NT2/D1 (cell line): ENCODE measurements at regions not wholly inside any gene's neighbourhood (a gene's known extent, or its start where the extent isn't known, plus 50 kb on each side); places are given as distances from the start of the nearest gene placed in this dataset.
"Not testable (repeated sequence)": the region's sequence is repeated elsewhere in the genome, so short reads cannot be mapped to it uniquely, and the experiment has no call there.

Experiments used
- DNase-seq: peaks from one replicate; pipeline ENCODE4 v3.0.0-alpha.2; 2011; ENCODE audit warnings: low read depth, low spot score
- H3K27me3 ChIP-seq: 2 replicates; pipeline ENCODE4 v1.6.0; 2011; ENCODE audit warnings: mild to moderate bottlenecking; ENCODE audit not compliant: insufficient read length, insufficient read depth
- H3K36me3 ChIP-seq: 2 replicates; pipeline ENCODE4 v1.6.1; 2011; ENCODE audit warnings: mild to moderate bottlenecking, low read length, mixed read lengths; ENCODE audit not compliant: insufficient read depth, insufficient read length
- H3K4me1 ChIP-seq: 2 replicates; pipeline ENCODE4 v1.5.1; 2011; ENCODE audit not compliant: insufficient read depth, insufficient read length
- H3K4me3 ChIP-seq: 2 replicates; pipeline ENCODE4 v1.5.1; 2011; ENCODE audit warnings: low read depth; ENCODE audit not compliant: insufficient read length
- H3K9ac ChIP-seq: 2 replicates; pipeline ENCODE4 v1.6.0; 2011; ENCODE audit warnings: low read depth; ENCODE audit not compliant: insufficient read length
- H3K9me3 ChIP-seq: 2 replicates; pipeline ENCODE4 v1.5.1; 2011; ENCODE audit warnings: mild to moderate bottlenecking, low read length; ENCODE audit not compliant: insufficient read depth
- SUZ12 ChIP-seq: IDR thresholded peaks from 2 replicates; pipeline ENCODE4 v1.6.1; 2011; ENCODE audit not compliant: insufficient read length, insufficient read depth; ENCODE audit errors: extremely low read depth
- YY1 ChIP-seq: IDR thresholded peaks from 2 replicates; pipeline ENCODE4 v1.6.1; 2011; ENCODE audit not compliant: insufficient read length, insufficient read depth
- ZNF274 ChIP-seq: IDR thresholded peaks from 2 replicates; pipeline ENCODE4 v1.6.1; 2011; ENCODE audit warnings: mild to moderate bottlenecking, low read depth, low read length

DNA sequence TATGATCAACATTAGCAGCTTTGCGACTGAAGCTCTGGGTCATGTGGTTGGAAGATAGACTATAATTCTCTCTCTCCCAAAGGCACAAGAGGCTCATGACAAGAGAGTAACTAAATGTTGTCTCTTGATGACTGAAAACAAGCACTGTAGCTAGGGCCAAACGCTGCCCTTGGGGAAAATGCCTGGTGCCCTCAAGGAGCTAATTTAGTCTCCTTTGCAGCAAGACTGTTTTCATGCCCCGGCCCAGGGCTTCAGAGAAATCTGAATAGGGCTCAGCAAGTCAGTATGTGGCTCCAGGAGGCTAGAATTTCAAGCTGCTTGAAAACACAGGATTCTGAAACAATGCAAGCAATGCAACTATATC is 411.9 kb downstream of the GPAT3 start:
- Histone ChIP-seq H3K9ac (no peak overlapping the region), H3K9me3 (no peaks in the 10 kb centered on the region), H3K4me3 (no peak overlapping the region), H3K36me3 (no peaks in the 10 kb centered on the region), H3K27me3 (no peaks in the 10 kb centered on the region), H3K4me1 (no peaks in the 10 kb centered on the region)
- TF ChIP-seq ZNF274, result no peak
- TF ChIP-seq YY1, result no peak
- TF ChIP-seq SUZ12, result no peak
- DNase-seq, result no peak

DNA sequence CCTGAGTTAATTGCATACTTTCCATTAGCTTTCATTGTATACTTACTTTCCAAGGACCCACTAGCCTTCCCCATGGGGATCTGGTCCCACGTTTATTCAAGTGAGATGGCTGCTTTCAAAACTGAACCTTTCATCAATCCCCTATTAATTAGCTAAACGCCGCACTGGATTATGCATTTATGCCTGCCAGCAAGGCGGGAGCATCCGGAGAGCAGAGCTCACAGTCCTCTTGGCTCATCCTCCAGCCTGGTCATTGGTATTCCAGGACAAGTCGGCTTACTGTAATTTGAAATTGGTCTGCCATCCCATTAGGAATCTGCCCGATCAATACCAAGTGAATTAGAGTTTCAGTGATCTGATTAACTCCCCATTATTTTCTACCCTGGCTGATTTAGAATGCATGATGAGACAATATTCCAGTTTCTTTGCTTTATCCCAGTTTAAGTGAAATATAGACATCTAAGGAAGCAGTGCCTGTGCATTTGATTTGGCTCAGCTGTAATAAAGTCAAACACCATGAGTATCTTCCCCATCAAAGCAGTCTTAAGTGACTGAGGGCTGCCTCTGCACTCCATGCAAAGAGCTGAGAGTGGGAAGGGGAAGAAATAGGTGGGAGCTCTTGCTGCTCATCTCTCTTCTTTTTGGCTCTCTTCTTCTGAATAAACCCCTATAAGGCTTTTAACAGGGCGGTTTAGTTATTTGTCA is 411.4 kb downstream of the GPAT3 start:
- no peak overlapping the region for H3K4me3 ChIP-seq
- no peak for DNase-seq
- H3K9ac ChIP-seq, result no peak overlapping the region
- TF ChIP-seq ZNF274, result no peak
- TF ChIP-seq SUZ12, result no peak
- no peak for TF ChIP-seq YY1
- H3K36me3 ChIP-seq, result no peaks in the 10 kb centered on the region
- H3K27me3 ChIP-seq, result no peaks in the 10 kb centered on the region
- no peaks in the 10 kb centered on the region for H3K9me3 ChIP-seq
- no peaks in the 10 kb centered on the region for H3K4me1 ChIP-seq

DNA sequence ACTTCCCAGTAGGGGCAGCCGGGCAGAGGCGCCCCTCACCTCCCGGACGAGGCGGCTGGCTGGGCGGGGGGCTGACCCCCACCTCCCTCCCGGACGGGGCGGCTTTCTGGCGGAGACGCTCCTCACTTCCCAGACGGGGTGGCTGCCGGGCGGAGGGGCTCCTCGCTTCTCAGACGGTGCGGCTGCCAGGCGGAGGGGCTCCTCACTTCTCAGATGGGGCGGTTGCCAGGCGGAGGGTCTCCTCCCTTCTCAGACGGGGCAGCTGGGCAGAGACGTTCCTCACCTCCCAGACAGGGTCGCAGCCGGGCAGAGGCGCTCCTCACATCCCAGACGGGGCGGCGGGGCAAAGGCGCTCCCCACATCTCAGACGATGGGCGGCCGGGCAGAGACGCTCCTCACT is 407.8 kb downstream of the GPAT3 start:
- not testable (repeated sequence) for H3K9ac ChIP-seq, H3K4me1 ChIP-seq, H3K36me3 ChIP-seq, H3K9me3 ChIP-seq, DNase-seq, H3K27me3 ChIP-seq, H3K4me3 ChIP-seq

DNA sequence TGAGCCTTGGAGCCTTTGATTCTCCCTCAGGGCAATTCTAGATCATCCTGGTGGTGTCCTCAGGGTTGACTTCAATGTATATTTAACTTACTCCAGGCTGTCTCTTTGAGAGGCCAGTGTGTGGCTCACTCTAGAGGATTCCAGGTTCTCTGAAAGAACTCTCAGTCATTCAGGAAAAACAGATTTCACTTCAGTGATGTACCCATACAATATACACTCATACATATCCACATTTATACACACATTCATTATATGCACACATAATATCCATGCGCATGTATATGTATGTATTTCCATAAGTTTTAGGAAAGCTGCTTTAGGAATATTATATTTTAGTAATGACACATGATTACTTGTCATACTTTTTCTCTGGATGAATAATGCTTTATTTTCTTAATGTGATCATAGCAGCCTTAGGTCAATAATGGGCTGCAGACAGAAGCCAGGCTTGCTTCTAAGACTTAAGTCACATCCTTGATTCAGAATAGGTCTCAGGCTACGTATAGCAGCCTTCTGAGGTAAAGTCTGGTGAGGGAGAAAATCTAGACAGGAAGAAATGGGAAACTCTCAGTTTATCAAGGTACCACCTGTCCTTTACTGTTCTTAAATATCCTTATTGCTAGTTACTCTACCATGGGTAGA is 397.0 kb downstream of the GPAT3 start:
- H3K36me3 ChIP-seq, result no peaks in the 10 kb centered on the region
- no peak overlapping the region for H3K4me3 ChIP-seq
- TF ChIP-seq ZNF274 (no peak), YY1 (no peak), SUZ12 (no peak)

GRCh38 chr4:83931659-83932438 is 395.9 kb downstream of the GPAT3 start:
- TF ChIP-seq SUZ12, result no peak
- no peak for TF ChIP-seq YY1
- TF ChIP-seq ZNF274, result no peak

More for the DNA sequence above, 397.0 kb downstream of the GPAT3 start:
- no peak overlapping the region for H3K9ac ChIP-seq
- no peak for DNase-seq
- no peaks in the 10 kb centered on the region for H3K27me3 ChIP-seq
- peaks cover 6% of the 10 kb centered on the region; the same call in 1 of the 2 replicates for H3K9me3 ChIP-seq
- no peaks in the 10 kb centered on the region for H3K4me1 ChIP-seq

GRCh38 chr4:83929550-83929949 is 393.6 kb downstream of the GPAT3 start:
- H3K4me3 ChIP-seq, result no peak overlapping the region
- H3K36me3 ChIP-seq, result no peaks in the 10 kb centered on the region
- TF ChIP-seq SUZ12, result no peak
- TF ChIP-seq YY1, result no peak
- TF ChIP-seq ZNF274, result no peak
- no peaks in the 10 kb centered on the region for H3K9me3 ChIP-seq
- no peaks in the 10 kb centered on the region for H3K27me3 ChIP-seq
- H3K4me1 ChIP-seq, result no peaks in the 10 kb centered on the region
- DNase-seq, result no peak
- H3K9ac ChIP-seq, result no peak overlapping the region

More at GRCh38 chr4:83931659-83932438, 395.9 kb downstream of the GPAT3 start:
- no peaks in the 10 kb centered on the region for H3K36me3 ChIP-seq
- DNase-seq, result no peak
- no peaks in the 10 kb centered on the region for H3K27me3 ChIP-seq
- H3K9ac ChIP-seq, result no peak overlapping the region
- H3K4me1 ChIP-seq, result no peaks in the 10 kb centered on the region
- no peak overlapping the region for H3K4me3 ChIP-seq
- peaks cover 4% of the 10 kb centered on the region; the same call in 1 of the 2 replicates for H3K9me3 ChIP-seq

GRCh38 chr4:83926950-83927349 is 391.0 kb downstream of the GPAT3 start:
- TF ChIP-seq ZNF274 (no peak), SUZ12 (no peak), YY1 (no peak)
- H3K9me3 ChIP-seq, result no peaks in the 10 kb centered on the region
- no peak overlapping the region for H3K4me3 ChIP-seq
- no peaks in the 10 kb centered on the region for H3K27me3 ChIP-seq
- DNase-seq, result no peak
- no peak overlapping the region for H3K9ac ChIP-seq
- H3K36me3 ChIP-seq, result no peaks in the 10 kb centered on the region
- H3K4me1 ChIP-seq, result no peaks in the 10 kb centered on the region
